ENCODE measurements at regions not wholly inside any gene's neighbourhood (a gene's known extent, or its start where the extent isn't known, plus 50 kb on each side); places are given as distances from the start of the nearest gene placed in this dataset.

- TF ChIP-seq, protein P1, sequence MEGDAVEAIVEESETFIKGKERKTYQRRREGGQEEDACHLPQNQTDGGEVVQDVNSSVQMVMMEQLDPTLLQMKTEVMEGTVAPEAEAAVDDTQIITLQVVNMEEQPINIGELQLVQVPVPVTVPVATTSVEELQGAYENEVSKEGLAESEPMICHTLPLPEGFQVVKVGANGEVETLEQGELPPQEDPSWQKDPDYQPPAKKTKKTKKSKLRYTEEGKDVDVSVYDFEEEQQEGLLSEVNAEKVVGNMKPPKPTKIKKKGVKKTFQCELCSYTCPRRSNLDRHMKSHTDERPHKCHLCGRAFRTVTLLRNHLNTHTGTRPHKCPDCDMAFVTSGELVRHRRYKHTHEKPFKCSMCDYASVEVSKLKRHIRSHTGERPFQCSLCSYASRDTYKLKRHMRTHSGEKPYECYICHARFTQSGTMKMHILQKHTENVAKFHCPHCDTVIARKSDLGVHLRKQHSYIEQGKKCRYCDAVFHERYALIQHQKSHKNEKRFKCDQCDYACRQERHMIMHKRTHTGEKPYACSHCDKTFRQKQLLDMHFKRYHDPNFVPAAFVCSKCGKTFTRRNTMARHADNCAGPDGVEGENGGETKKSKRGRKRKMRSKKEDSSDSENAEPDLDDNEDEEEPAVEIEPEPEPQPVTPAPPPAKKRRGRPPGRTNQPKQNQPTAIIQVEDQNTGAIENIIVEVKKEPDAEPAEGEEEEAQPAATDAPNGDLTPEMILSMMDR (IDR thresholded peaks at IDR 0.05), result no peak
- TF ChIP-seq POLR2A (IDR thresholded peaks at IDR 0.05) (no peak), POLR2AphosphoS5 (IDR thresholded peaks at IDR 0.05) (no peak), EP300 (IDR thresholded peaks at IDR 0.05; ENCODE audit: low read depth) (no peak)
Observed at GRCh38 chr3:111324645-111325044, 217.4 kb upstream of the CD96 start.
